ENCODE measurements at regions not wholly inside any gene's neighbourhood (a gene's known extent, or its start where the extent isn't known, plus 50 kb on each side); places are given as distances from the start of the nearest gene placed in this dataset.
A peak's percentile ranks its signal among the peaks of the same experiment; 100 is the strongest.

GRCh38 chr6:120854583-120854982, 479.7 kb downstream of the TBC1D32 start:
- Mint-ChIP-seq H3K36me3 (ENCODE audit: low read depth, unreplicated experiment) (no peaks in the 10 kb centered on the region), H3K9me3 (ENCODE audit: unreplicated experiment) (no peaks in the 10 kb centered on the region), H3K27ac (ENCODE audit: unreplicated experiment) (no peak overlapping the region), H3K4me1 (ENCODE audit: unreplicated experiment) (no peaks in the 10 kb centered on the region), H3K4me3 (ENCODE audit: unreplicated experiment) (no peak overlapping the region), H3K27me3 (ENCODE audit: unreplicated experiment) (no peaks in the 10 kb centered on the region)
- TF ChIP-seq, protein P1, sequence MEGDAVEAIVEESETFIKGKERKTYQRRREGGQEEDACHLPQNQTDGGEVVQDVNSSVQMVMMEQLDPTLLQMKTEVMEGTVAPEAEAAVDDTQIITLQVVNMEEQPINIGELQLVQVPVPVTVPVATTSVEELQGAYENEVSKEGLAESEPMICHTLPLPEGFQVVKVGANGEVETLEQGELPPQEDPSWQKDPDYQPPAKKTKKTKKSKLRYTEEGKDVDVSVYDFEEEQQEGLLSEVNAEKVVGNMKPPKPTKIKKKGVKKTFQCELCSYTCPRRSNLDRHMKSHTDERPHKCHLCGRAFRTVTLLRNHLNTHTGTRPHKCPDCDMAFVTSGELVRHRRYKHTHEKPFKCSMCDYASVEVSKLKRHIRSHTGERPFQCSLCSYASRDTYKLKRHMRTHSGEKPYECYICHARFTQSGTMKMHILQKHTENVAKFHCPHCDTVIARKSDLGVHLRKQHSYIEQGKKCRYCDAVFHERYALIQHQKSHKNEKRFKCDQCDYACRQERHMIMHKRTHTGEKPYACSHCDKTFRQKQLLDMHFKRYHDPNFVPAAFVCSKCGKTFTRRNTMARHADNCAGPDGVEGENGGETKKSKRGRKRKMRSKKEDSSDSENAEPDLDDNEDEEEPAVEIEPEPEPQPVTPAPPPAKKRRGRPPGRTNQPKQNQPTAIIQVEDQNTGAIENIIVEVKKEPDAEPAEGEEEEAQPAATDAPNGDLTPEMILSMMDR (IDR thresholded peaks at IDR 0.05; ENCODE audit: unreplicated experiment): no peak
- no peak for DNase-seq (ENCODE audit: low spot score)

GRCh38 chr6:120853489-120853888, 480.8 kb downstream of the TBC1D32 start:
- H3K4me3 Mint-ChIP-seq (ENCODE audit: unreplicated experiment): no peak overlapping the region
- TF ChIP-seq, protein P1 (IDR thresholded peaks at IDR 0.05; ENCODE audit: unreplicated experiment): no peak

DNA sequence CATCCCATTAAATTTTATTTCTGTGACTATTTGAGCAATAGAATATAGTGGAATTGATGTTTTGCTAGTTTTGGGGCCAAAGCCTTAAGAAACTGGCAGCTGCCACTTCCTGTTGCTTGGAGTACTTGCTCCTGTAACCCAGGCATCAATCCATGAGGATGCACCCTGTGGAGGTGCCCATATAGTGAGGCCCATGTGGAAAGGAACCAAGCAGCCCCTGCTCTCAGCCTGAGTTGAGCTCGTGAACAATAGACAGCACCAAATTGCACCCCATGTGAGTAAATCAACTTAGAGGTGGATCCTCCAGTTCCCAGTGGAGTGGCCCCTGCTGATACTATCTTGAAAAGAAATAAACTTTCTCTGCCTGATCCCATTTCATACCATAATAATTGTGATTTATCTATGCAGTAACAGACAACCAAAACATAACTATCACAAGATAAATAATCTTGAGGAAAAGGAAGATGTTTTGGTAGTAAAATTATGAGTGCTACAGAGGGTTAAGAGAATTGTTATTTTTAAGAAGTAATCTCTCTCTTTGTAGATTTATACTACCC, 481.9 kb downstream of the TBC1D32 start:
- TF ChIP-seq, protein P1 (IDR thresholded peaks at IDR 0.05; ENCODE audit: unreplicated experiment): no peak
- Mint-ChIP-seq H3K27ac (ENCODE audit: unreplicated experiment) (no peak overlapping the region), H3K4me3 (ENCODE audit: unreplicated experiment) (no peak overlapping the region), H3K36me3 (ENCODE audit: low read depth, unreplicated experiment) (no peaks in the 10 kb centered on the region), H3K27me3 (ENCODE audit: unreplicated experiment) (no peaks in the 10 kb centered on the region), H3K9me3 (ENCODE audit: unreplicated experiment) (no peaks in the 10 kb centered on the region), H3K4me1 (ENCODE audit: unreplicated experiment) (no peaks in the 10 kb centered on the region)
- DNase-seq (ENCODE audit: low spot score): no peak

More at GRCh38 chr6:120853489-120853888, 480.8 kb downstream of the TBC1D32 start:
- no peaks in the 10 kb centered on the region for H3K9me3 Mint-ChIP-seq (ENCODE audit: unreplicated experiment)
- DNase-seq (ENCODE audit: low spot score): no peak
- H3K4me1 Mint-ChIP-seq (ENCODE audit: unreplicated experiment): no peaks in the 10 kb centered on the region
- H3K36me3 Mint-ChIP-seq (ENCODE audit: low read depth, unreplicated experiment): no peaks in the 10 kb centered on the region
- H3K27me3 Mint-ChIP-seq (ENCODE audit: unreplicated experiment): no peaks in the 10 kb centered on the region
- H3K27ac Mint-ChIP-seq (ENCODE audit: unreplicated experiment): no peak overlapping the region

DNA sequence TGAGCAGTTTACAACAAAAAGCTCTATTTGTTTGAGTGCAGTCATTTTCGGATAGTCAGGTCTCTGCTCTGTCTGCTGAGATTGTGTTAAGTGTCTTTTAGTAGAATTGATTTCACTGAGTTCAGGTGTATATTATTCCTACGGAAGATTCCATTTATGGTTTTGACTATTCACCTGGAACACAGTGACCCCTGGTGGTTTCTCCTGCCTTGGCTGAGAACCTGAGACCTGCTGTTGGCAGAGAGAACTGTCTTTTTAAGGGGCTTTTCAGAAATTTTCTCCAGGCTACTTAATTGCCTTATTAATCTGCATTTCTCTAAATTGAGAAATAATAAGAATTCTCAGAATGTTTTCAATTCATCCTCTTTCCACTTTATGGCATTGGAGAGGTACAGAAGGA, 508.0 kb downstream of the TBC1D32 start:
- TF ChIP-seq, protein P1 (IDR thresholded peaks at IDR 0.05; ENCODE audit: unreplicated experiment): peak; percentile 78
- Mint-ChIP-seq H3K36me3 (ENCODE audit: low read depth, unreplicated experiment) (no peaks in the 10 kb centered on the region), H3K27me3 (ENCODE audit: unreplicated experiment) (peaks cover 3% of the 10 kb centered on the region), H3K9me3 (ENCODE audit: unreplicated experiment) (no peaks in the 10 kb centered on the region), H3K4me1 (ENCODE audit: unreplicated experiment) (no peaks in the 10 kb centered on the region), H3K27ac (ENCODE audit: unreplicated experiment) (no peak overlapping the region), H3K4me3 (ENCODE audit: unreplicated experiment) (no peak overlapping the region)
- DNase-seq (ENCODE audit: low spot score): peak; percentile 69

DNA sequence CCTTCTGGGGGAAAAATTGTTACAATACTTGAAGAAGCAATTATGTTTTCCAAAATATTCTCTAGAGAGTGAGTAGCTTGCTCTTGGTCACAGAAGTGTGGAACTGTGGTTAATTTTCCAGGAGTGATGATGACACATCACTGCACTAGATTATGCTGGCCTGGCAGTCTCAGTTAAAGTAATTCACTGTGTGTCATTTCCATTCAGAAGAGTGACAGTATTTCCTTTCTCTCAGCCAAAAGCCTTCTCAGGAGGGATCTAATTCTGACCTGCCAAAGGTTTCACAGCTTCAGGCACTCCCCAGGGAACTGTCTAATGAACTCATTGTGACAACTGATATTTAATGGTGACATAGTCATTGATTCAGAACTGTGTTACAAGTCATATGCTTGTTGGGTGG, 517.5 kb downstream of the TBC1D32 start:
- H3K4me1 Mint-ChIP-seq (ENCODE audit: unreplicated experiment): no peaks in the 10 kb centered on the region
- H3K36me3 Mint-ChIP-seq (ENCODE audit: low read depth, unreplicated experiment): no peaks in the 10 kb centered on the region
- H3K9me3 Mint-ChIP-seq (ENCODE audit: unreplicated experiment): no peaks in the 10 kb centered on the region
- H3K27ac Mint-ChIP-seq (ENCODE audit: unreplicated experiment): no peak overlapping the region
- H3K27me3 Mint-ChIP-seq (ENCODE audit: unreplicated experiment): no peaks in the 10 kb centered on the region
- no peak for DNase-seq (ENCODE audit: low spot score)
- no peak overlapping the region for H3K4me3 Mint-ChIP-seq (ENCODE audit: unreplicated experiment)
- TF ChIP-seq, protein P1 (IDR thresholded peaks at IDR 0.05; ENCODE audit: unreplicated experiment): no peak

All from endothelial cell (in vitro differentiated cells).